GM18907 (cell line): ENCODE measurements at regions not wholly inside any gene's neighbourhood (a gene's known extent, or its start where the extent isn't known, plus 50 kb on each side); places are given as distances from the start of the nearest gene placed in this dataset.
"Not testable (repeated sequence)": the region's sequence is repeated elsewhere in the genome, so short reads cannot be mapped to it uniquely, and the experiment has no call there.

ENCODE experiments used
- ATAC-seq: cut with Tn5 transposase; IDR thresholded peaks from one replicate; pipeline ENCODE4 v1.9.1; 2021; ENCODE audit warnings: mild to moderate bottlenecking, moderate library complexity; ENCODE audit not compliant: unreplicated experiment

DNA sequence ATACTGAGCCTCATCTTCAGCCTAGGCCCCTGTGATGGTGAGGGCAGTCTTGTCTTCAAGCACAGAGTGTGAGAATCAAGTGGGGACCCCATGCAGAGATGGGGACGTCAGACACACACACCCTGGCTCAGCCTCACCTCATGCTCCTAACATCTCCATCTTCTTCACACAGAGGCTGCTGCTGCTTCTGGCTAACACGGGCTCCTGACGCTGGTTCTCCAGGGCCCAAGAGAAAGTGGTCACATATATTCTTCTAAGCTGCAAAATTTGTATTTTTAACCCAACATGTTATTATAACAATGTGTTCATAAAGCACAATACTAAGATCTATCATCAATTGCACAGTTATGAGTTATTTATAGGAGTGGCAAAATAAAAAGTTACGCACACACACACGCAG lies 101.2 kb downstream of the VPREB1 start:
- ATAC-seq: no peak

DNA sequence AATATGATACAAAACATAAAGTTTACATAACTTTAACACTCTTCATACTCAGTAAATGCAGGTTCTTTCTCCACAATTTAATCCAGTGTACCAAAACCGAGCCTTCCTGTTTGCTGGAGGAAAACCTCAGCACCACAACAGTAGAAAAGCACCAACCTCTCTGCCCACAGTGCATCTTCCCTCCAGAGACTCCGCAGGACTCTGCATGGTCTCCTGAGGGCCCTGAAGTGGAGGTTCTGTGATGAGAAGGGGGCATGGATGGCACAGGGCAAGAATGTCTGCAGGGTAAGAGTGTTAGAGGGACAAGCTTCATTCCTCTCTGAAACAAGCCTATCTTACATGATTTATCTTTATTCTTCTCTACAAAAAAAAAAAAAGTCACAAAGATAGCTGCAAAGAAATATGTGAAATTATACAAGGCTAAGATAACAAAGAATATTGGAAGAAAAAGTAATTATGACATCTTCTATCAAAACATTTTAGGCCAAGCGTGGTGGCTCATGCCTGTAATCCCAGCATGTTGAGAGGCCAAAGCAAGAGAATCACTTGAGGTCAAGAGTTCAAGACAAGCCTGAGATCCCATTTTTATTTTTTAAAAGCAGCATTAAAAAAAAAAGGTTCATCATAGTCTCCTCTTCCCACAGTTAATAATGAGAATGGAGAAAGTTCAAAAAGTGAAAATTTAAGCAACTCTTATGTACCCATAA lies 102.0 kb downstream of the VPREB1 start:
- ATAC-seq: no peak

DNA sequence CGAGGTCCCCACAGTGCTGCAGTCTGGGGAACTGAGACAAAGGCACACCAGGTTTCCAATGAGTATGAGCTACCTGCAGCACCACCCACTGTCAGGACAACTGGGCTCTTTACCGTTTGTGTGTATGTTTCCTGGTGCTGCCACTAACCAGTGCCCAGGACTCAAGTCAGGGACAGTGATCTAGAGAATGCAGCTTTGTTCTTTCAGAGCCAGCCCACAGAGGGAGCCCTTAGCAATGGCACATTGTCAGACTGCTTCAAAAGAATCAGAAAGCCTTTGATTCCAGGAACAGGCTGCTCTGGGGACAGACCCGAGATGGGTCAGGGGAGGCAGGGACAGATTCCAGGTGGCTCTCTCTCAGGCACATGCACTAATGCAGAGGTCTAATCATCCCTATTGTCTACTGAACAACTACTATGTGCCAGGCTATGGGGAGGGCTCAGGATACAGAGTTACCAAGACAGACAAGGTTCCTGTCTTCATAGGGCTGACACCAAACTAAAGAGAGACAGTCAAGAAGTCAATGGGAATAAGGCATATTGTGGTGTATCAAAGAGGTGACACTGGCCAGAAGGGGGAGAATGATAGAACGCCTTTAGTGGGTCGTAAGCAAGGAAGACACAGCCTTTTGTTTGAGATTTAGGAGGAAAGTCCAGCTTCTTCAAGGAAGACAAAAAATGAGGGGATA lies 103.7 kb downstream of the VPREB1 start:
- ATAC-seq: no peak

DNA sequence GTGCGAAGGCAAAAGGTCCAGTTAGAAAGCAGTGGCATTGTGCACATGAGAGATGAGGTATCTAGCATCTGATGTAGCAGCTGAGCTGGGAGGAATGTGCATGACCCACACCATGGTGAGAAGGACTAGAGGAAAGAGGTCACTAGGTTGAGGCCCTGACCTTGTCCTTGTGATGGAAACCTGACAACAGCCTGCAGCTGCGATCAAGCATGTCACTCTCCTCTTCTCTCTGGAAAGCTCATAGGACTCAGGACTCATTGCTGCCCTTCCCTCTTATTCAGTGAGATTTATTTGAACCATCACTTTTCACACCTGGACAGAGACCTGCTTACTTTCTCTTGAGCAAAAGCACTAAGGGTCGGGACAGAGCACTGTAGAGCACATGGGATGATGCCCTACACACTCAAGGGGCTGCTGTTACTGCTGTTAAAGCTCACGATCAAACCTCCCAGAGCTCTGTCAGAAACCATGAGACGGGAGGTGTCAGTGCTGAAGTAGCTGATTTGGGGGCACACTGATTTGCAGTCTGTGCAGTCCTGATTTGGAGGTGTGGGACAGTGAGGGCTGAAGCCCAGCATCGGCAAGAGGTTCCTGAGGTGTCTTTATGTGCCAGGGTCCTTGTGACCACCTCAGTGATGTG lies 104.3 kb downstream of the VPREB1 start:
- ATAC-seq: no peak

DNA sequence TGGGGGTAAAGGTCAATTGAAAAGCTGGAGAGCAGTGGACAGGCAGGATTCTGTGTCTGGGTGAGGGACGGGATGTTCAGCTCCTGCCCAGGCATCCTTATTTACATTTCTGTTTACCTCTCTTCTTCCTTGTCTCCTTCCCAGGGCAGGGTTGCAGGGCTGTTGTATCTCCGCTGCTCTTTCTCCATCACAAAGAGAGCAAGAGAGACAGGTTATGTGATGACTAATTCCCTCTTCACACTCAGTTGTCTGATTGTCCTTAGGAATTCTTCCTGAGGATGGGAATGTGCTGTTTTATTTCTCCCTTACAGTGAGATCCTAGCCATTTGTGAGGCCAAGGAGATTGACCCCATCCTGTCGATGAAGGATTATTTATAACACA lies 104.9 kb downstream of the VPREB1 start:
- ATAC-seq: no peak

DNA sequence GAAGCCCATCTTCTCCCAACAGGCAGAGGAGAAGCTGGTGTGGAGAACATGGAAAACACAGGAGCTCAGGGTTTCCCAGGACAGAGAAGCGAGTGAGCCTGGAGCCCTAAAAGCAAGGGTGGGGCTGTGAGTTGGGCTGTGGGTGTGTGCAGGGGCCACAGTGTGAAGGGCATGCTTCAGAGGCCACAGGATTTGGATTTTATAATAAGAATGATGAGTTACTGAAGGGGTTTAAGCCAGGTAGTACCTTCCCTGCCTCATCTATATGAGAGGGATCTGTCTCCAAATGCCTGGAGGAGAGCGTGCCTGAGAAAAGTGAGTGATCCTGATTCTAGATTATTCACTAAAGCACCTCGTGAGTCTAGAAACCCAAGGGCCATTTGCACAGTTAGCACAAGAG lies 106.8 kb downstream of the VPREB1 start:
- ATAC-seq: no peak

DNA sequence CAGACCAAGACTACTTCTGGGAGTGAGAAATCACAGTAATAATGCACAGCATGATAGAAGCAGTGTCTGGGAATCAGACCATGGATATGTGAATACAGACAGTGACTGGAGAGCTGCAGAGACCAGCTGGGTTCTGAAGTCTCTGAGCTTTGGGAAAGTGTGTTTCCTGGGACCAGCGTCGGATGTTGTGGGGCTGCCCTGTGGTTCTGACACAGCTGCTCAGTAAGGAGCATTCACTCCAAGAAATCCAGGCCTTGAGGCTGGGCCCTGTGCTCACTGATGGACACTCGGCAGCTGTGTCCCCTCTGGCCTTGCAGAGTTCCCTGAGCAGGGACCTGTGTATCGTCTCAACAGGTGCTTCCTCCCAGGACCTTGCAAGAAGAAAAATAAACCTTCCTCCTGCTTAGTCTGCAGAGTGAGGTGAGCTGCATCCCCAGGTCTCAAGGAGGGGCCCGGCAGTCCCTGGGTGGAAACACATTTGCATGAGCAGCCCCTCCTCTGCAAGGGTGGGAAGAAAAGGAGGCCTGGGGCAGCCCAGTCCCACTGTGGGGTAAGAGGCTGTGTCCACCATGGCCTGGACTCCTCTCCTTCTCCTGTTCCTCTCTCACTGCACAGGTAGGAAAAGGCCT lies 107.9 kb downstream of the VPREB1 start:
- no peak for ATAC-seq

DNA sequence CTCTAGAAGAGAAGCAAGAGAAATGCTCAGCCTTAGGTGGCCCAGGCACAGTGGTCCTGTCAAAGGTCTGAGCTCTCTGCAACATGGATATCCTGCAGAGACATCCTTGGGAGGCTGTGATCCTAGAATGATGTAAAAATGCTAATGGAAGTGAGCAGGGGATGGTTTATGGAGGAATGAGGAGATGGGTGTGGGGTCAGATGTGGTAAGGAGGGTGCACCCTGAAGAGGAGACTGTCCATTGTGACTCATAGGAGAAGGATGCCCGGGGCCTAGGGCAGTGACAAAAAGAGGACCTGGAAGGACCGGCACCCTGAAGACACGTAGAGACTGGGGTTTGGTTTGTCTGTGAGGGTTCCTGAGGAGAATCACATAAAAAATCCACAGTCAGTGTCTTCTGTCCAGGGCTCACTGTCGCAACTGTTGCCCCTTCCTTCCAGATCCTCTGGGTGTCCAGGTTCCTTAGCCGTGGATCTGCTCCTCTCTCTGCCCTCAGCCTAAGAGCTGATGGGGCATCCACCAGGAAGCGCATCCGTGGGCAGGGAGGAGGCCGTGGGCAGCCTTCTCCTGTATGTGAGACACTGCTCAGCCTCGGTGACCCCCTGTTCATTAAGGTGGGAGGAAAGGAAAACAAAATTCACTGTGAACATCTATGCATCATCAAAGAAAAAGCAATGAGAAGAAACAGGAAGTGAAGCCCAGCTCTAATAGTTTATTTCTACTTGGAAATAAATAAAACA lies 110.7 kb downstream of the VPREB1 start:
- ATAC-seq: no peak

DNA sequence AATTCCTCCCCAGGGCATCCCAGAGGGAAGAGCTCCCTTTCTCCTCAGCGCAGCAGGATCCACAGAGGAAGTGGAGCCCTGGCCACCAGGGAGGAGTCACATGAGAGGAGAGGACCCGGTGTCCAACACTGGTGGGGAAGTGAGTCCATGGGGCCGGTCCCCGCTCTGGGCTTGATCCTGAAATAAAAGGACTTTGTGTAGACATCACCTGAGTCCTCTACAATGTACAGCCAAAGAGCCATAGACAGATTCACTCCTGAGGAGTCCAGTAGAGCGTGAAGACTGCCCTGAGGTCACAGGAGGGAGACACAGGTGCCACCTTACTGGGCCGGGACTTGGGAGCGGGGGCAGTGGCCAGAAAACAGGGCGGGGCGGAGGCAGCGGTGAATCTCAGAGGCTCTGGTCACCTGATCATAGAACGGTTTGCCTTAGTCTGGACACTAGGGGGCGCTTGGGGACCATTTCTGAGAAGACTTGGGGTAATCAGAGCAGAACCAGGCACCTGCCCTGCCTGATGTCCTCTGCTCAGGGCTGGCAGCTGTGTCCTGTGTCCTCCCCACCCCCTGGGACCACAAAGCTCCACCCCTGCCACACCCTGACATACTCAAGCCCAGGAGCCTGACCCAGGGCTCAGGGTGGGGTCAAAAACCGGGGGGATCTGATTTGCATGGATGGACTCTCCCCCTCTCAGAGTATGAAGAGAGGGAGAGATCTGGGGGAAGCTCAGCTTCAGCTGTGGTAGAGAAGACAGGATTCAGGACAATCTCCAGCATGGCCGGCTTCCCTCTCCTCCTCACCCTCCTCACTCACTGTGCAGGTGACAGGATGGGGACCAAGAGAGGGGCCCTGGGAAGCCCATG lies 112.7 kb downstream of the VPREB1 start:
- ATAC-seq: peak; percentile 71

DNA sequence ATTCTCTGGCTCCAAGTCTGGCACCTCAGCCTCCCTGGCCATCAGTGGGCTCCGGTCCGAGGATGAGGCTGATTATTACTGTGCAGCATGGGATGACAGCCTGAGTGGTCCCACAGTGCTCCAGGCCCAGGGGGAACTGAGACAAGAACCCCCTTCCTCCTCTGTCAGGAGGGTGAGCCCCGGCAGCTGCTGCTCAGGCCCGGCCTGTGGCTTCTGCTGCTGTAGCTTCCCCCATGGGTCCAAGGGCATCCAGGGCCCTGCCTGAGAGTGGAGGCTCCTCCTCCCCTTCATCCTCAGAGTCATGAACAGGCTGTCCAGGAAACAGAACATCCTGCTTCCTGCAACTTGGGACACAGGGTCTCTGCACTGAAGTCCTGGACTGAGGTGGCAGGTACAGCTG lies 113.6 kb downstream of the VPREB1 start:
- ATAC-seq: no peak

DNA sequence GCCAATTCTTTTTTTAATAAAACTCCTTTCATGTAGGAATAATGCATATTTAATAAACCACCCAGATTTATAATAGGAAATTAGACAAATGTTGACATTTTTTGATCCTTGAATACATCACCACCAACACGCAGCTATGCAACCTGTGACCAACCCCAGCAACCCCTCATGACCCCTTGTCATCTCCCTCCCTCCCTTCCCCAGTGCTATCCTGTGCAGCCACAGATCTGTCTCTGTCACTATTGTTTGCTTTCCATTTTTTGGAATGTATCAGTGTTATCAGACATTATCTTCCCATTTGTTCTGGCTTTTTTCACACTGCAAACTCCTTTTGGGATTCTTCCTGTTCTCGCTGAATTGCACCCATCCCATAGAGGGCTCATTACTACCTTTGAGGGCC lies 114.1 kb downstream of the VPREB1 start:
- ATAC-seq: no peak

DNA sequence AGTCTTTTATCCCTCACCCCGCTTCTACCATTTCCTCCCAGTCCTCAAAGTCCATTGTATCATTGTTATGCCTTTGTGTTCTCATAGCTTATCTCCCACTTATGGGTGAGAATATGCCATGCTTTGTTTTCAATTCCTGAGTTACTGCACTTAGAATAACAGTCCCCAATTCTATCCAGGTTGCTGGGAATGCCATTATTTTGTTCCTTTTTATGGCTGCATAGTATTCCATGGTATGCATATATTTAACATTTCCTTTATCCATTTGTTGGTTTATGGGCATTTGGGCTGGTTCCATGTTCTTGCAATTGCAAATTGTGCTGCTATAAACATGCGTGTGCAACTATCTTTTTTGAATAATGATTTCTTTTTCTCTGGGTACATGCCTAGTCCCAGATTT lies 114.9 kb downstream of the VPREB1 start:
- ATAC-seq: no peak

DNA sequence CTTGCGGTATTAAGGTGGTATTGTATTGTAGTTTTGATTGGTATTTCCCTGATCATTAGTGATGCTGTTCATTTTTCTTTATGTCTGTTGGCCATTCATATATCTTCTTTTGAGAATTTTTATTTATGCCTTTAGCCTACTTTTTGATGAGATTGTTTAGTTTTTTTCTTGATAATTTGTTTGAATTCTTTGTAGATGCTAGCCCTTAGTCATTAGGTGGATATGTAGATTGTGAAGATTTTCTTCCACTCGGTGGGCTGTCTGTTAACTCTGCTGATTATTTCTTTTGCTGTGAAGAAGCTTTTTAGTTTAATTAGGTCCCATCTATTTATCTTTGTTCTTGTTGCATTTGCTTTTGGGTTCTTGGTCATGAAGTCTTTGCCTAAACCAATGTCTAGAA lies 115.4 kb downstream of the VPREB1 start:
- ATAC-seq: no peak

DNA sequence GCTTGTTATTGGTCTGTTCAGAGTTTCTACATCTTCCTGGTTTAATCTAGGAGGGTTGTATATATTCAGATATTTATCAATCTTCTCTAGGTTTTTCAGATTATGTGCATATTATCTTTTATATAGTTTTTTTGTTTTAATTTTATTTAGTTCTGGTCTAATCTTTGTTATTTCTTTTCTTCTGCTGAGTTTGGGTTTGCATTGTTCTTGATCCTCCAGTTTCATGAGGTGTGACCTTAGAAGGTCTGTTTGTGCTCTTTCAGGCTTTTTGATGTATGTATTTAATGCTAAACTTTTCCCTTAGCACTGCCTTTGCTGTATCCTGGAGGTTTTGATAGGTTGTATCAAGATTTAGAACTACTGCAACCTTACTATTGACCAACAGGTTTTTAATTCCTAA lies 117.7 kb downstream of the VPREB1 start:
- no peak for ATAC-seq

DNA sequence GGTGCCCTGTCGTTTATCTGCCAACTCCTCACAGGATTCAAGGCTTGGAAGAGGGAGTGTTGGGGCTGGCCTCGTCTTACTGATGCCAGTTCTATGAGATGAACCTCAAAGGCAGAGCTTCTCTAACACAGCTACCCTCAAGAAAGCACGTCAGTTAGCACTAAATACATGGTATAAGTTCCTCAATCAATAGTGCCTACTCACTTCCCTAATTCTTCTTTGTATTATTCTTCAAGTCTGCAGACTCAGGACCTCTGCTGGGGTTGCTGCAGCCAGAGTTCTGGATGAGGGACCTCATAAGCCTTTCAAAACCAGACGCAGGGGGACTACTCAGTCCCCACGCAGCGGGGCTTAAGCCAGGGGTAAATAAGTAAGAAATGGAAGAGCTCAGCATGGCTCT lies 118.3 kb downstream of the VPREB1 start:
- no peak for ATAC-seq

DNA sequence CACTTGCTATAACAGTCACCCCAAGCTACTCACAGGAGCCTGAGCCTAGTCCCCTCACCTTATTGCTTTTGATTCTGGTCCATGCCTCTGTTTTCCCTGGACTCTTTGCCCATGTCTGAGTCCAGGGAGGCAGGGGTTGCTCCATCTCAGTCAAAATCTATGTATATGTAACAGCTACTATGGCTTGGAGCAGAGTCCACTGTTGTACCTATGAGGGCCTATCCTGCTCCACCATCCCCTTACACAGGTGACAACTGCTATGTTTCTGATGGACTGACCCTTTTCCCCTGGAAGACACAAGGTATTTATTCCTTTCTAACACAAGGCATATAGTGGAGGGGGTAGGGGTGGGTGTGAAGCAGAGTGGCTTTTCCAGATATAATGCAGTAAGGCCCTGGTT lies 119.6 kb downstream of the VPREB1 start:
- ATAC-seq: no peak

DNA sequence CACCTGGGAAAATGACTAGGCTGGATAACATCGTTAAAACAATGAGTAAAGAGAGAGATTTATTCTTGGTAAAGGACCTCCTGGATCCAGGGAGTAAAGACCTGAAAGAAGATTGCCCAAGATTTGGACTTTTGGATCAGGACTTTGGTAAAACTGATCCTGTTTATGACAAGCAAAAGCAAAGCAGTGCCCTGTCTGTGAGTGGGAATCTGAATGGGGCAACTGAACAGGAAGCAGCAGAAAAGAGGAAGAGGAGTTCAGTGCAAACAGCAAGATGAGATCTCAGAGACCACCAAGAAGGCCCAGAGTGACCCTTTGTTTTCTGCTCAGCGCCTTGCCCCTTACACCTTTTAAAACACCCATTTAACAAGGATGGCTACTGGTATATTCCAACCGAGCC lies 122.0 kb downstream of the VPREB1 start:
- no peak for ATAC-seq

DNA sequence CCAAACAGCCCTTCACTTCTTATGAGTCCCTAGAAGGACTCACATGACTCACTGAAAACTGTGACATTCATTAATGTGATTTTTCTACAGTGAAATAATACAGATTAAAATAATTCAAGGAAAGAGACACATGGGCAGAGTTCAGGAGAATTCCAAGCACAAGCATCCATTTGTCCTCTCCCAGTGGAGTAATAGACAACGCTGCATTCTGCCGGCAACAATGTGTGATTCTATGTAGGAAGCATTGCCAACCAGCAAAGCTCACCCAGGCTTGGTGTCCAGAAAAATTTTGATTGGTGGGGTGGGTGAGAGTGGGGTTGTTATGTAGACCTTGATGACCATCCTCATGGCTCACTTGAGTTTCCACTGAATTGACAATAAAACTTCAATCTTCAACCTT lies 123.9 kb downstream of the VPREB1 start:
- ATAC-seq: no peak

DNA sequence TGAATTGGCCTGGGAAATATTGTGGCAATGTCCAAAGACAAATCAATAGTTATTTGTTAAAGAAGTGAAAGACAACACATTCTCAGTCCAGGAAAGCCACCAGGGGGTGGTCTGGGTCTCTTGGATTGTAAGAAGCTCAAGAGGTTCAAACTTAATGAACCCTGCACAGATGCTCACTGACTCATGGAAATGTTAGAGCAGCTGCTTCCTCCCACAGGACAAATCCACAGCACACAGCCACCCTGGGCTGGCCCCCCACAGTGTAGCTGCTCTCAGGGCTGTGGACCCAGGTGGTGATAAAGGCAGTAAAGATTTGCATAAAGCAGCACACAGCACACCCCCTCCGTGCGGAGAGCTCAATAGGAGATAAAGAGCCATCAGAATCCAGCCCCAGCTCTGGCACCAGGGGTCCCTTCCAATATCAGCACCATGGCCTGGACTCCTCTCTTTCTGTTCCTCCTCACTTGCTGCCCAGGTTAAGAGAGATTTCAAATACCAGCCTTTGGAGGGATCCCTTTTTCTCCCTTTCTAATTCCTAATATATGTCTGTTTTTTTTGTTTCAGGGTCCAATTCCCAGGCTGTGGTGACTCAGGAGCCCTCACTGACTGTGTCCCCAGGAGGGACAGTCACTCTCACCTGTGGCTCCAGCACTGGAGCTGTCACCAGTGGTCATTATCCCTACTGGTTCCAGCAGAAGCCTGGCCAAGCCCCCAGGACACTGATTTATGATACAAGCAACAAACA lies 124.8 kb downstream of the VPREB1 start:
- ATAC-seq: not testable (repeated sequence)

DNA sequence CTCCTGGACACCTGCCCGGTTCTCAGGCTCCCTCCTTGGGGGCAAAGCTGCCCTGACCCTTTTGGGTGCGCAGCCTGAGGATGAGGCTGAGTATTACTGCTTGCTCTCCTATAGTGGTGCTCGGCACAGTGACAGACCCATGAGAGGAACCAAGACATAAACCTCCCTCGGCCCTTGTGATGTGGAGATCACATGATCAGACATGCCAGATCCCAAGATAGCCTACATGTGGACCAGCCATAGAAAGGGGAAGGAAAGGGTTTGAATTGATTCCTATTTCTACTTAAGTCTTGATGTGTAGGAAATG lies 125.3 kb downstream of the VPREB1 start:
- no peak for ATAC-seq
